GM04504 (cell line): ENCODE measurements at regions not wholly inside any gene's neighbourhood (a gene's known extent, or its start where the extent isn't known, plus 50 kb on each side); places are given as distances from the start of the nearest gene placed in this dataset.

ENCODE experiments used
- DNase-seq: peaks from one replicate; pipeline ENCODE4 v3.0.0-alpha.2; 2012; ENCODE audit warnings: low read depth

DNA sequence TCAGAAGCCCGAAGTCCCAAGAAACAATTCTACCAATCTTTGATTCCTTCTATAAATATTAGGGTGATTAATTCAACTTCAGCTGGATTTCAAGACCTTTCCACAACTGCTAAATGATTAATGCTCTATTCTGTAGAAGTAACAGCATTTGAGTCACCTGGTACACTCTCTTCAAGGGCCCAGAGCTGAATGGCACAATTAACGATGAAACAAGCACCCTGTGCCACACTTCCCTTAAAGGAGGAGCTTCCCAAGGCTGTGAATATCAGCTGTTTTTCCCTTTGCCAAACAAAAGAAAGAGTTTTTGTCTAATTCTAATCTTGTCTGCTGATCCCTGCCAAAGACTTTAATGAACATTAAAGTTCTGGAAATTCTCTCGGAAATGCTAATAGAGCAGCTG is 56.0 kb downstream of the BOD1L2 start:
- no peak for DNase-seq

DNA sequence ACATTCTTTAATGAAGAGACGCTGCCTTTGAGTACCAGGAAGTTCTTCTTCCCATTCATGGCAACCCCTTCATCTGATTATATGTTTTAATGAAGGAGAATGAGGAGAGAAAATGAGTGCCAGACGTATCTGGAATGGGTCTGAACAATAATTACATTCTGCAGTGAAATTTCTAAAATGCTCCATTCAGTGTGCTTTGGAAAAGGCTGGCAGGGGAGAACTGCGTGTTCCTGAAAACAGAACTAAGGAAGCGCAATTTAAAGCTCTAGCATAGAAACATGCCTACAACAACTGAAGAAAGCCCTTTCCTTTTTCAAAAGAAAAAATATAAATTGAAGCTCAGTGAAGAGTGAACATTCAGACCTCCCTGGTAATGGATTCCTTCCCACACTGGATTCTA is 58.8 kb downstream of the BOD1L2 start:
- no peak for DNase-seq

- no peak for DNase-seq
Observed at GRCh38 chr18:57207124-57207916, 60.4 kb downstream of the BOD1L2 start.

GRCh38 chr18:57208047-57208446 is 61.2 kb downstream of the BOD1L2 start:
- no peak for DNase-seq

GRCh38 chr18:57209713-57210106 is 62.8 kb downstream of the BOD1L2 start:
- no peak for DNase-seq

- DNase-seq = peak; percentile 39
Observed at GRCh38 chr18:57210107-57210715, 63.3 kb downstream of the BOD1L2 start.

- DNase-seq = no peak
Observed at GRCh38 chr18:57210716-57211411, 64.0 kb downstream of the BOD1L2 start.

GRCh38 chr18:57211412-57211750 is 64.5 kb downstream of the BOD1L2 start:
- no peak for DNase-seq

- no peak for DNase-seq
Observed at GRCh38 chr18:57211776-57212175, 64.9 kb downstream of the BOD1L2 start.

GRCh38 chr18:57212678-57213077 is 65.8 kb downstream of the BOD1L2 start:
- DNase-seq = no peak

DNA sequence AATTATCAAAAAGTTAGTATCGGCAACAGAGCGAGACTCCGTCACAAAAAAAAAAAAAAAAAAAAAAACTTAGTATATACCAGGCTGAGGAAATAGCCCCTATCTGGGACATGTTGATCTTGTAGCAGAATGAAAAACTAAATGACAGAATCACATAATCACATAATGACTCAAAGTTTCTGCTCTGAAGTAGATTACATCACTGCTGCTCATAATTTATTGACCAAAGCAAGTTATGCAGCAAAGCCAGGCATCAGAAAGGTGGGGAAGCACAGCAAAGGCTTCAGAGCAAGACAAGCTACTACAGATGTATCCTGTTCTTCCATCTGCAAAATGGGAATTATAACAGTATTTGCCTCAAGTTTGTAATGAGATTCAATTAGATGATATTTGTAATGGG is 68.1 kb downstream of the BOD1L2 start:
- no peak for DNase-seq

DNA sequence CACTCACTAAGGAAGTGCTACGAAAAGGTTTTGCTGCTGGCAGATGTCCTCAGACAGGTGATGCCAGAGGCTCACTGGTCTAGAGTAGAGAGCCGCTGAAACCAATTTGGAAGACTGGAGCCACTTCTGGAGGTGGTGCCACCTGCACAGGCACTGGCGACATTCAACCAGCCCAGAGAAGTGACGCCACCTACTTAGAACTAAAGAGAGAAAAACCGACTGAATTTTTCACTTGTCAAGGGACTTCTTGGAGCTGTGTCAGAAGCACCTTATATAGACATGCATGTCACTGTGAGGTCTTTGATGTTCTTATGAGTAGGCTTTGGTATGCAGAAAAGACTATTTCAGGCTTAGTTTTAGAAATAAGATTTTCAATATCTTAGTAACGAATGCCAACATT is 71.4 kb downstream of the BOD1L2 start:
- DNase-seq = no peak

DNA sequence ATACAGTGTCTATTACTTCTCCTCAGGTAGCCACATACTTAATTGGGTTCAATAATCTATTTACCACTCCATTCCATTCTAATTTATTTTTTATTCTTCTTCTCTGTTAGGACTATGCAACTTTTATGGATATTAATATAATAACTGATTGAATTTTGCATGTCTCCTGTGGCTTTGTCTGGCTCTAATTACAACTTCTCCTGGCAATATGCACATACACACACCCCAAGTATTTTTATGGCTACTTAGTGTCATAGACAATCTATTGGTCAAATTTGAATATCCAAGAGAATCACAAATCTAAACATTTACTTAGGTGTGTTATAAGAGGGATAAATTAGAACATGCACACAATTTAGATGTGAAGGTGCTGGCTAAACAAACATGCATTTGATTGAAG is 73.1 kb downstream of the BOD1L2 start:
- DNase-seq = no peak

- DNase-seq = no peak
Observed at GRCh38 chr18:57220480-57220879, 73.6 kb downstream of the BOD1L2 start.

DNA sequence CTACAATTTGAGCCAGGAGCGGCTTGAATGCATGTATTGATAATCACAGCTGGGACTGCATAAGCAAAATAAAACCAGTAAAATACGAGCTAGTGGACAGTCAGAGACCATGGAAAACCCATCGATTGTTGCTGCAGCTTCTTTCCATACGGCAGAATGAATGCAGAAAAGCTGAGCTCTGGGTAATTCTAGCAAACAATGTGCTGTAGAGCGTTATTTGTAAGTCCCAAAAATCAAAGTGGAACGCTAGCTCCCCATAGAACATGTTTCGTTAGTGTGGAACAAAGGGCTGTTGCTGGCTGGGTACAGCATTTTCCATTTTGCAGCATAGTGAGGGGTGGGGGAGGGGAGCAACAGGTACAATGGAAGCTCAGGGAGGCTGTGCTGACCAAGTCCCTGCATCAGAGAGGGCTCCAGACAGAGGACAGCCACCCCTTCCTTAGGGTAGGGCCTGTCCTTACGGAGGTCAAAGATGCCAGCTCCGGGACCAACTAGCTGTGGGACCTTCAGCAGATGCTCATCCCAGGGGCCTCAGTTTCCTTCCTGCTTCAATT is 74.1 kb downstream of the BOD1L2 start:
- DNase-seq = no peak

GRCh38 chr18:57223144-57223870 is 76.4 kb downstream of the BOD1L2 start:
- DNase-seq = no peak

DNA sequence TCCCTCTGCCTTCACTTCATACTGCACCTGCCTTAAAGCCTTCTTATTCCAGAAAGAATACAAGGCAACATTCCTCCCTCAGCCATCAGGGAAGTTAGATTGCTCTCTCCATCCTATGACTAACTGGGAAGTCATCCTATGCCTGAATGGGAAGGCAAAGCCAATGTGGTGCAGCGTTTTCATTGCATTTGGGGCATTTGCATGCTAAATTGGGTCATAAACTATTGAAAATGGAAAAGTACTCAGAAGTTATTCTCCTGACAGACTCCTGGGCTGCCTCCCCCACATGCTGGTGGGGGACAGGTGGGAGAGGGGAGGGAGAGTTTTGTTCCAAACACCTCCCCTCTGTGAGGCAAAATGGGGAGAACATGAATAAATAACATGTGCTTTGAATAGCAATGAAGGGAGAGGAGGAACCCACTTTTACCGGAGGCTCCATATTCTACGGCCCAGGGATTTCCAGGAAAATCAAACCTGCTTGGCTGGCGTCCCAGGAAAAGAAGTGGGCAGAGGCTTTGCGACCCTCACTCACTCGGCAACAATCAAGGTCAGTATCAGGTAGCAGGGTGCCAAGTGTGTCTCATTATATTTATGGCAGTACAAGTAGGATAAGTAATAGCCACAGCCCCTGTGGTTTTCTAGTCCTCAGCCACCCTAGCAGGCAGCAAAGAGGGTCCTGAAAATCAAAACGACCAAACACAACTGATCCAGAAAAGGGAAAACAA is 84.1 kb downstream of the BOD1L2 start:
- DNase-seq = no peak

DNA sequence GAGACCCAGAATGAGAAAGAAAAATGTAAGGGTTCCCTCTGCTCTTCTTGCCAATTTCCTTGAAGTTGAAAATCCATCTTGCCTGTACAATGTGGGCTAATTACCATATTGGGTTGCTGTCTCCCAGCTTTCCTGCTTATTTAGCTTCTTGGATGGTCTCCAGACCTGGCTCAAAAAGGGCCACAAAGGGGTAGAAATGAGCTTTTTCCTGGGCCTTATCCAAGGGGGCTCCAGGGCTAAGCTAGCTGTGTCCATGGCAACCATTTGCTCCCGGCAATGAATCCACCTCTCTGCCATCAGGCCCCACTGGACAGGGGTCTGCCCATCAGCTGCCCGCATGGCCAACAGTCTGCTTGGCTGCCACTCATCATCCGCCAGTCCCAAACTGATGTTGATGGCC is 85.0 kb downstream of the BOD1L2 start:
- no peak for DNase-seq

- no peak for DNase-seq
Observed at GRCh38 chr18:57234346-57234745, 87.5 kb downstream of the BOD1L2 start.

GRCh38 chr18:57241869-57242268 is 95.0 kb downstream of the BOD1L2 start:
- no peak for DNase-seq

DNA sequence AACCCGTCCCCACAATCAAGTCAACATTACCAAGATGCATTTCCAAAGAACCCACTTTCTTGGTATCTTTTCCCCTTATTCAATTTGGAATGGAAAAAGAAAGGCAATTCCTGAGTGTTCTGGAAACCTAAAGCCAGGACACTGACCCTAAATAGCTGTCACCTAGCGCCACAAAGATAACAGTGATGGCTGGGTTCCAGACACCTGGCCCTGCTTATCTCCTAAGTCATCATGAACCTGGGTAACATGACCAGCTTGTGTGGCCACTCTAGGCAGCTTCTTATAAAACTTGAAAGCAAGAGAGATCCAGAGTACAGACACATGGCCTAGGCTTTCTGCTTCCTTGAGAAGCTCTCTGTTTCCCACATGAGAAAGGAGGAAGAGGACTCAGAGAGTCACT is 95.4 kb downstream of the BOD1L2 start:
- DNase-seq = no peak
